Transverse colon (tissue), 4 donors: ENCODE measurements at regions not wholly inside any gene's neighbourhood (a gene's known extent, or its start where the extent isn't known, plus 50 kb on each side); places are given as distances from the start of the nearest gene placed in this dataset.

Experiments
- DNase-seq: peaks from one replicate; pipeline ENCODE4 v3.0.0-alpha.2; 2019
- H3K27ac ChIP-seq, 4 donors: fragments of 200-600 bp; sonication (generic); 2 replicates each; pipeline ENCODE4 v1.5.1; 2016 to 2018; ENCODE audit warnings: inconsistent platforms in 4 of 4
- H3K27me3 ChIP-seq: fragments of 200-600 bp; sonication (generic); 2 replicates; pipeline ENCODE4 v1.5.1; 2017; ENCODE audit warnings: inconsistent platforms
- H3K36me3 ChIP-seq, 4 donors: fragments of 200-600 bp; sonication (generic); 2 replicates each; pipeline ENCODE4 v1.5.1; 2017 to 2019; ENCODE audit warnings: inconsistent platforms in 4 of 4
- H3K4me1 ChIP-seq, 4 donors: fragments of 200-600 bp; sonication (generic); 2 replicates each; pipeline ENCODE4 v1.5.1; 2017 to 2020; ENCODE audit warnings: inconsistent platforms in 4 of 4
- H3K4me3 ChIP-seq, 4 donors: fragments of 200-600 bp; sonication (generic); 1 replicate in 1 of 4; 2 replicates in 3 of 4; pipeline versions ENCODE4 v1.5.1 to v1.6.1; 2017 to 2019; ENCODE audit warnings: inconsistent platforms in 4 of 4
- H3K9me3 ChIP-seq, 2 donors: fragments of 200-600 bp; sonication (generic); 2 replicates each; pipeline ENCODE4 v1.5.1; 2017 to 2019; ENCODE audit warnings: inconsistent platforms in 2 of 2
- CTCF ChIP-seq, 5 experiments: fragments of 200-600 bp in 3 of 5; fragments of 450-650 bp in 2 of 5; sonication (generic) in 3 of 5; IDR thresholded peaks; 1 replicate in 2 of 5; 2 replicates in 3 of 5; pipeline ENCODE4 v1.5.1; 2016 to 2017; ENCODE audit warnings: antibody characterized with exemption in 5 of 5, inconsistent platforms in 3 of 5, mild to moderate bottlenecking in 2 of 5, moderate library complexity in 1 of 5
- EP300 ChIP-seq: sonication (generic); formaldehyde crosslinking; IDR thresholded peaks from one replicate; pipeline ENCODE4 v1.6.1; 2017; ENCODE audit warnings: antibody characterized with exemption, low read depth
- POLR2A ChIP-seq: fragments of 450-650 bp; IDR thresholded peaks from one replicate; pipeline ENCODE4 v1.6.1; 2016; ENCODE audit warnings: antibody characterized with exemption, mild to moderate bottlenecking, moderate library complexity
- POLR2AphosphoS5 ChIP-seq, 3 donors: sonication (generic); formaldehyde crosslinking; IDR thresholded peaks; one replicate each; pipeline ENCODE4 v1.6.1; 2016; ENCODE audit warnings: antibody characterized with exemption in 3 of 3
- WGBS, 2 donors: methylation state at CpG; one replicate each; pipeline ENCODE4 v1.1.5; 2018; ENCODE audit warnings: low coverage in 1 of 2; 5-methylcytosine and 5-hydroxymethylcytosine counted together
- in situ Hi-C, 4 donors: fragments of 200-750 bp; cut with MboI; loops; one replicate each; pipeline versions ENCODE4 v1.15.0 to v1.15.1; 2017; ENCODE audit warnings: low sequenced_read_pairs in 3 of 4, low pct_ligation_motif_present in 1 of 4, low pct_unique_long_range_greater_than_20kb in 1 of 4
- intact Hi-C: fragments of 100-400 bp; cut with DNase I; formaldehyde crosslinking; loops from one replicate; pipeline ENCODE4 v1.15.1; 2023; ENCODE audit warnings: low total_unique reads

GRCh38 chr3:27796365-27796875 lies 74.3 kb upstream of the EOMES start:
- Histone ChIP-seq H3K27ac (no peak overlapping the region), H3K9me3 (no peaks in the 10 kb centered on the region), H3K4me1 (no peaks in the 10 kb centered on the region), H3K4me3 (no peak overlapping the region), H3K27me3 (no peaks in the 10 kb centered on the region), H3K36me3 (no peaks in the 10 kb centered on the region)
- in situ Hi-C loops (no loop called here), intact Hi-C loops (no loop called here)
- 84 to 87% methylated on average over 4 of the region's 4 CpGs for WGBS, 2 donors
- no peak for DNase-seq
- TF ChIP-seq POLR2A, result no peak
- no peak for TF ChIP-seq POLR2AphosphoS5 (IDR thresholded peaks at IDR 0.05)

- H3K4me1 ChIP-seq, result no peaks in the 10 kb centered on the region
- no peaks in the 10 kb centered on the region for H3K36me3 ChIP-seq
- WGBS, 2 donors, result 84 to 88% methylated on average over 4 to 6 of the region's 6 CpGs
- in situ Hi-C loops, result no loop called here
- no peak overlapping the region for H3K27ac ChIP-seq
- H3K27me3 ChIP-seq, result no peaks in the 10 kb centered on the region
- TF ChIP-seq POLR2A (no peak), POLR2AphosphoS5 (IDR thresholded peaks at IDR 0.05) (no peak), CTCF (IDR thresholded peaks at IDR 0.05) (no peak), EP300 (no peak)
- H3K4me3 ChIP-seq, result no peak overlapping the region
- H3K9me3 ChIP-seq, result no peaks in the 10 kb centered on the region
- intact Hi-C loops, result no loop called here
- DNase-seq, result no peak
Observed at GRCh38 chr3:27797773-27798172, 75.7 kb upstream of the EOMES start.

- WGBS, 2 donors, result 78 to 83% methylated on average over 3 of the region's 3 CpGs
- no peak for DNase-seq
- H3K9me3 ChIP-seq, result no peaks in the 10 kb centered on the region
- in situ Hi-C loops, result no loop called here
- H3K27me3 ChIP-seq, result no peaks in the 10 kb centered on the region
- intact Hi-C loops, result no loop called here
- no peak overlapping the region for H3K4me3 ChIP-seq
- no peaks in the 10 kb centered on the region for H3K4me1 ChIP-seq
- TF ChIP-seq CTCF (IDR thresholded peaks at IDR 0.05) (no peak), POLR2A (no peak), EP300 (no peak), POLR2AphosphoS5 (IDR thresholded peaks at IDR 0.05) (no peak)
- H3K36me3 ChIP-seq, result no peaks in the 10 kb centered on the region
- H3K27ac ChIP-seq, result no peak overlapping the region
Observed at GRCh38 chr3:27800261-27800660, 78.1 kb upstream of the EOMES start.

- Histone ChIP-seq H3K4me3 (no peak overlapping the region), H3K27ac (no peak overlapping the region), H3K9me3 (no peaks in the 10 kb centered on the region), H3K27me3 (no peaks in the 10 kb centered on the region), H3K4me1 (no peaks in the 10 kb centered on the region), H3K36me3 (no peaks in the 10 kb centered on the region)
- in situ Hi-C loops, result no loop called here
- intact Hi-C loops, result no loop called here
- TF ChIP-seq CTCF (IDR thresholded peaks at IDR 0.05) (no peak), POLR2AphosphoS5 (IDR thresholded peaks at IDR 0.05) (no peak), POLR2A (no peak), EP300 (no peak)
- WGBS, 2 donors, result 80 to 89% methylated on average over 1 to 2 of the region's 2 CpGs
- DNase-seq, result no peak
Observed at GRCh38 chr3:27802425-27802824, 80.3 kb upstream of the EOMES start.

- TF ChIP-seq POLR2A (no peak), EP300 (no peak), CTCF (IDR thresholded peaks at IDR 0.05) (no peak), POLR2AphosphoS5 (IDR thresholded peaks at IDR 0.05) (no peak)
- intact Hi-C loops, result no loop called here
- H3K36me3 ChIP-seq, result no peaks in the 10 kb centered on the region
Observed at GRCh38 chr3:27802849-27803248, 80.7 kb upstream of the EOMES start.

More at GRCh38 chr3:27802849-27803248, 80.7 kb upstream of the EOMES start:
- no peaks in the 10 kb centered on the region for H3K27me3 ChIP-seq
- H3K9me3 ChIP-seq, result no peaks in the 10 kb centered on the region
- H3K4me1 ChIP-seq, result no peaks in the 10 kb centered on the region
- no peak overlapping the region for H3K4me3 ChIP-seq
- in situ Hi-C loops, result no loop called here
- DNase-seq, result no peak
- no peak overlapping the region for H3K27ac ChIP-seq
